DMS 273 (cell line): ENCODE measurements at regions not wholly inside any gene's neighbourhood (a gene's known extent, or its start where the extent isn't known, plus 50 kb on each side); places are given as distances from the start of the nearest gene placed in this dataset.

Experiments used
- DNase-seq: peaks from one replicate; lab custom pipeline; 2025; ENCODE audit not compliant: unreplicated experiment; lab: John Stamatoyannopoulos, UW

GRCh38 chr15:79373113-79373512 is 59.0 kb upstream of the MINAR1 start:
- no peak for DNase-seq

DNA sequence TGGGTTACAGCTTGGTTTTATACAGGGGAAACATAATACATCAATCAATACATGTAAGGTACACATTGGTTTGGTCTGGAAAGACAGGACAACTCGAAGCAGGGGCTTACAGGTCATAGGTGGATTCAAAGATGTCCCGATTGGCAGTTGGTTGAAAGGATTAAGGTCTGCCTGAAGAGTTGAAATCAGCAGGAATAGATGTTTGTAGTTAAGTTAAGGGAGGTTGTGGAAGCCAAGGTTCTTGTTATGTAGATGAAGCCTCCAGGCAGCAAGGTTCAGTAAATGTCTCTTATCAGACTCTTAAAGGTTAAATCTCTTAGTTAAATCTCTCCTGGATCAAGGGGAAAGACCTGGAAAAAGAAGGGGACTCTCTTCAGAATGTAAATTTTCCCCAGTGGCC is 58.4 kb upstream of the MINAR1 start:
- no peak for DNase-seq

DNA sequence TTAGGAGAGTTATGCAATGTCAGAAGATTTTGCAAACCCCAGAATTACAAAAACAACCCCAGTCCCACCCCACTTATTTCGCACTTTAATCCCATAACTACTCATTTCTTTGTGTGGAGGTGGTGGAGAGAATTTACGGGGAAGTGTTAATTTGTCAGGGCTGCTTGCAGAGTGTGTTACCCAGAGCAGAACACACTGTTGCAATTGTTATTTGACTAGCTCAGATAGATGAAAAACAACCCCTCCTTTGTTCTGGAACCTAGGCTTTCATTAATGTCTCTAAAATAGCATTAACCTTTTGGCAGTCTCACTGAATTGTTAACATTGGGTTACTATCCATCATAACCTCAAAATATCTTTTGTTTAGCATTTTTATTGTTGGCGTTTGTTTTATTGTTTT is 55.8 kb upstream of the MINAR1 start:
- no peak for DNase-seq

- peak; percentile 1 for DNase-seq
Measured at GRCh38 chr15:79378394-79379109, 53.6 kb upstream of the MINAR1 start.

DNA sequence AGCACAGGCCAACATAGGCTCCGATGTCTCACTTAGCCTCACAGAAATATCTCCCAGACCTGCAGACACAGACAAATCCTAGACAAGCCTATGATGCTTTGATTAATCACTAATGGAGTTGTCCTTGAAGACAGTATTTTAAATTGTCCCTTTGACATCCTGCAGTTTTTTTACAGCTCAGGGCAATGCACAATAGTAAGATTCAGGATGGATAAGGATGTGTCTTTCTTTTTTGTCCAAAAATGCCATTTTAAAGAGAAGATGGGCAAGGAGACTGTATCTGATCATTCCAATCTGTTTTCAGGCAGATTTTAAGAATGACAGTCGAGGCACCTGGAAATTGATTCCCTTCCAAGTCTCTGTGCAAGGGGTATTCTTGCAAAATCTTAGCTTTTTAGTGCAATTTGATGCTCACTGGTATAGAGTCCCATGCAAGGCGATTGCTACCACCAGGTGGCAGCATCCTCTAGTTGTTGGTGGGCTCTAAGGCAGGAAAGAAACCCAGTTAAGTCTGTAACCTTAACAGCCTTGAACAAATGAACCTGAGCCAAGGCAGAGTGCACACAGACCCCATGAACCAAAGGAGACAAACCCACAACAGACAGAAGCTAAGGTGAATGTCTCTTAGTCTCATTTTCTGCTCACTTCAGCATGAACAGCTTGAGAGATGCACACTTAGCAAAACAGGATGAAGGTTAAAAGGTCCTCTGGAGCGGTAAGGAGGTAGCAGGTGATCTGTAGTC is 51.2 kb upstream of the MINAR1 start:
- DNase-seq: peak; percentile 78

GRCh38 chr15:79381593-79381992 is 50.5 kb upstream of the MINAR1 start:
- DNase-seq: no peak
